ENCODE measurements at regions not wholly inside any gene's neighbourhood (a gene's known extent, or its start where the extent isn't known, plus 50 kb on each side); places are given as distances from the start of the nearest gene placed in this dataset.

- no peak for TF ChIP-seq CTCF (IDR thresholded peaks at IDR 0.05)
- DNase-seq (ENCODE audit: low spot score) = no peak
- no peak for ATAC-seq (ENCODE audit: low FRiP score)
Measured at GRCh38 chr14:71579331-71579730, 352.9 kb upstream of the RGS6 start.

GRCh38 chr14:71582705-71583104, 349.5 kb upstream of the RGS6 start:
- no peak for TF ChIP-seq CTCF (IDR thresholded peaks at IDR 0.05)
- DNase-seq (ENCODE audit: low spot score) (no peak), ATAC-seq (ENCODE audit: low FRiP score) (peak; percentile 54)

GRCh38 chr14:71583194-71583593, 349.0 kb upstream of the RGS6 start:
- TF ChIP-seq CTCF (IDR thresholded peaks at IDR 0.05) = no peak
- ATAC-seq (ENCODE audit: low FRiP score) = no peak

GRCh38 chr14:71583705-71584104, 348.5 kb upstream of the RGS6 start:
- ATAC-seq (ENCODE audit: low FRiP score) (no peak), DNase-seq (ENCODE audit: low spot score) (no peak)
- no peak for TF ChIP-seq CTCF (IDR thresholded peaks at IDR 0.05)

More at GRCh38 chr14:71583194-71583593, 349.0 kb upstream of the RGS6 start:
- DNase-seq (ENCODE audit: low spot score) = no peak

- ATAC-seq (ENCODE audit: low FRiP score) (no peak), DNase-seq (ENCODE audit: low spot score) (no peak)
- TF ChIP-seq CTCF (IDR thresholded peaks at IDR 0.05) = no peak
Measured at GRCh38 chr14:71585361-71585760, 346.9 kb upstream of the RGS6 start.

GRCh38 chr14:71586131-71586897, 345.9 kb upstream of the RGS6 start:
- no peak for DNase-seq (ENCODE audit: low spot score)
- TF ChIP-seq CTCF (IDR thresholded peaks at IDR 0.05) = no peak
- ATAC-seq (ENCODE audit: low FRiP score) = peak; percentile 81

- DNase-seq (ENCODE audit: low spot score) (no peak), ATAC-seq (ENCODE audit: low FRiP score) (no peak)
- TF ChIP-seq CTCF (IDR thresholded peaks at IDR 0.05) = no peak
Measured at GRCh38 chr14:71588028-71588427, 344.2 kb upstream of the RGS6 start.
